Astrocyte (in vitro differentiated cells and primary cell): ENCODE measurements at regions not wholly inside any gene's neighbourhood (a gene's known extent, or its start where the extent isn't known, plus 50 kb on each side); places are given as distances from the start of the nearest gene placed in this dataset.

ENCODE experiments used
- DNase-seq: peaks from one replicate; pipeline ENCODE4 v3.0.0-alpha.2; 2010; ENCODE audit warnings: low read depth
- FAIRE-seq: peaks from 2 replicates; lab custom pipeline; 2011; peaks lifted over from hg19 to GRCh38; lab: Jason Lieb, UNC
- H2AFZ ChIP-seq: 2 replicates; pipeline ENCODE4 v1.6.0; 2012; ENCODE audit warnings: low read depth, low read length, inconsistent platforms
- H3K27ac ChIP-seq: 2 replicates; pipeline ENCODE4 v1.5.1; 2011; ENCODE audit warnings: low read depth, low read length, inconsistent platforms
- H3K27me3 ChIP-seq: 2 replicates; pipeline ENCODE4 v1.6.0; 2011; ENCODE audit warnings: low read length, inconsistent platforms; ENCODE audit not compliant: insufficient read depth
- H3K36me3 ChIP-seq: 2 replicates; pipeline ENCODE4 v1.5.1; 2011; ENCODE audit warnings: low read length, inconsistent platforms; ENCODE audit not compliant: insufficient read depth
- H3K4me1 ChIP-seq: 2 replicates; pipeline ENCODE4 v1.5.1; 2011; ENCODE audit warnings: low read length, inconsistent platforms; ENCODE audit not compliant: insufficient read depth
- H3K4me2 ChIP-seq: 2 replicates; pipeline ENCODE4 v1.6.0; 2012; ENCODE audit warnings: low read length, inconsistent platforms
- H3K4me3 ChIP-seq: 2 replicates; pipeline ENCODE4 v1.5.1; 2011; ENCODE audit warnings: low read depth, mild to moderate bottlenecking, low read length, inconsistent platforms; ENCODE audit not compliant: insufficient read depth
- H3K79me2 ChIP-seq: 2 replicates; pipeline ENCODE4 v1.6.0; 2012; ENCODE audit warnings: mild to moderate bottlenecking, low read length, inconsistent platforms; ENCODE audit not compliant: insufficient read depth
- H3K9ac ChIP-seq: 2 replicates; pipeline ENCODE4 v1.6.0; 2012; ENCODE audit warnings: mild to moderate bottlenecking, low read length, inconsistent platforms
- H3K9me3 ChIP-seq: 2 replicates; pipeline ENCODE4 v1.5.1; 2012; ENCODE audit warnings: low read depth, mild to moderate bottlenecking, low read length, inconsistent platforms; ENCODE audit not compliant: insufficient read depth
- H4K20me1 ChIP-seq: 2 replicates; pipeline ENCODE4 v1.6.0; 2012; ENCODE audit warnings: low read length, inconsistent platforms; ENCODE audit not compliant: insufficient read depth
- H3K27ac Mint-ChIP-seq: one replicate; pipeline ENCODE4 v1.8.0; 2021; ENCODE audit warnings: mild to moderate bottlenecking, mixed read lengths; ENCODE audit not compliant: unreplicated experiment
- H3K27me3 Mint-ChIP-seq: one replicate; pipeline ENCODE4 v1.8.0; 2021; ENCODE audit warnings: low read depth, mixed read lengths; ENCODE audit not compliant: unreplicated experiment
- H3K36me3 Mint-ChIP-seq: one replicate; pipeline ENCODE4 v1.8.0; 2021; ENCODE audit warnings: low read depth, mixed read lengths; ENCODE audit not compliant: unreplicated experiment
- H3K4me1 Mint-ChIP-seq: one replicate; pipeline ENCODE4 v1.8.0; 2021; ENCODE audit warnings: low read depth, mixed read lengths; ENCODE audit not compliant: unreplicated experiment
- H3K4me3 Mint-ChIP-seq: one replicate; pipeline ENCODE4 v1.8.0; 2021; ENCODE audit warnings: mild to moderate bottlenecking, moderate library complexity, mixed read lengths; ENCODE audit not compliant: unreplicated experiment
- H3K9me3 Mint-ChIP-seq: one replicate; pipeline ENCODE4 v1.8.0; 2021; ENCODE audit warnings: mild to moderate bottlenecking, mixed read lengths; ENCODE audit not compliant: unreplicated experiment
- EZH2 ChIP-seq: IDR thresholded peaks from 2 replicates; pipeline ENCODE4 v1.6.1; 2012; ENCODE audit warnings: mild to moderate bottlenecking, low read length, inconsistent platforms; ENCODE audit not compliant: insufficient read depth
- TF ChIP-seq, protein P1 (sequence below): IDR thresholded peaks from 2 replicates; pipeline ENCODE4 v1.5.1; 2011; ENCODE audit warnings: low read depth, mild to moderate bottlenecking, inconsistent platforms, low read length, moderate library complexity; ENCODE audit not compliant: insufficient read depth

DNA sequence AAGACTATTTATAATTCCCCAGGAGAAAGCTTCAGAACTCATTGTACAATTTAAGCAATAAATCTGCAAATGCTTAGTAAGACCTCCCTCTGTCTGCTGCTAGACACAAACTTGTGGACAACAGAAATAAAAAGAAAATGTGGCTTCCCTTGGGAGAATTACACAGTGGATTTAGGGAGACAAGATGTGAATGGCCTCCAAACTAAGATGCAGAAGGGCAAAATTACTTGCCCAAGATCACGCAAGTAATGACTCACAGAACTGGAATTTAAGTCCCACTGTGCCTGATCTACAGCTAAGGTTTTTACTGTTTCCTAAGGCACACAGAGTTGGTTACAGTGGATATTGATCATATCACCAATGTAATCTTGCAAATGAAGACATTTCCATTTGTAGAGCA is 947.0 kb downstream of the NLGN4Y start:
- Mint-ChIP-seq H3K27ac (no peak overlapping the region), H3K27me3 (peaks cover 6% of the 10 kb centered on the region), H3K4me3 (no peak overlapping the region), H3K4me1 (peaks cover 6% of the 10 kb centered on the region), H3K9me3 (no peaks in the 10 kb centered on the region), H3K36me3 (no peaks in the 10 kb centered on the region)
- Histone ChIP-seq H3K27me3 (no peaks in the 10 kb centered on the region), H3K36me3 (no peaks in the 10 kb centered on the region), H3K4me1 (no peaks in the 10 kb centered on the region), H3K9ac (no peak overlapping the region), H4K20me1 (no peaks in the 10 kb centered on the region), H3K9me3 (no peaks in the 10 kb centered on the region), H3K79me2 (no peaks in the 10 kb centered on the region), H3K4me2 (no peak overlapping the region), H3K27ac (no peak overlapping the region), H2AFZ (no peak overlapping the region), H3K4me3 (no peak overlapping the region)
- no peak for DNase-seq
- TF ChIP-seq, protein P1, sequence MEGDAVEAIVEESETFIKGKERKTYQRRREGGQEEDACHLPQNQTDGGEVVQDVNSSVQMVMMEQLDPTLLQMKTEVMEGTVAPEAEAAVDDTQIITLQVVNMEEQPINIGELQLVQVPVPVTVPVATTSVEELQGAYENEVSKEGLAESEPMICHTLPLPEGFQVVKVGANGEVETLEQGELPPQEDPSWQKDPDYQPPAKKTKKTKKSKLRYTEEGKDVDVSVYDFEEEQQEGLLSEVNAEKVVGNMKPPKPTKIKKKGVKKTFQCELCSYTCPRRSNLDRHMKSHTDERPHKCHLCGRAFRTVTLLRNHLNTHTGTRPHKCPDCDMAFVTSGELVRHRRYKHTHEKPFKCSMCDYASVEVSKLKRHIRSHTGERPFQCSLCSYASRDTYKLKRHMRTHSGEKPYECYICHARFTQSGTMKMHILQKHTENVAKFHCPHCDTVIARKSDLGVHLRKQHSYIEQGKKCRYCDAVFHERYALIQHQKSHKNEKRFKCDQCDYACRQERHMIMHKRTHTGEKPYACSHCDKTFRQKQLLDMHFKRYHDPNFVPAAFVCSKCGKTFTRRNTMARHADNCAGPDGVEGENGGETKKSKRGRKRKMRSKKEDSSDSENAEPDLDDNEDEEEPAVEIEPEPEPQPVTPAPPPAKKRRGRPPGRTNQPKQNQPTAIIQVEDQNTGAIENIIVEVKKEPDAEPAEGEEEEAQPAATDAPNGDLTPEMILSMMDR = no peak
- no peak for TF ChIP-seq EZH2
- FAIRE-seq = no peak

DNA sequence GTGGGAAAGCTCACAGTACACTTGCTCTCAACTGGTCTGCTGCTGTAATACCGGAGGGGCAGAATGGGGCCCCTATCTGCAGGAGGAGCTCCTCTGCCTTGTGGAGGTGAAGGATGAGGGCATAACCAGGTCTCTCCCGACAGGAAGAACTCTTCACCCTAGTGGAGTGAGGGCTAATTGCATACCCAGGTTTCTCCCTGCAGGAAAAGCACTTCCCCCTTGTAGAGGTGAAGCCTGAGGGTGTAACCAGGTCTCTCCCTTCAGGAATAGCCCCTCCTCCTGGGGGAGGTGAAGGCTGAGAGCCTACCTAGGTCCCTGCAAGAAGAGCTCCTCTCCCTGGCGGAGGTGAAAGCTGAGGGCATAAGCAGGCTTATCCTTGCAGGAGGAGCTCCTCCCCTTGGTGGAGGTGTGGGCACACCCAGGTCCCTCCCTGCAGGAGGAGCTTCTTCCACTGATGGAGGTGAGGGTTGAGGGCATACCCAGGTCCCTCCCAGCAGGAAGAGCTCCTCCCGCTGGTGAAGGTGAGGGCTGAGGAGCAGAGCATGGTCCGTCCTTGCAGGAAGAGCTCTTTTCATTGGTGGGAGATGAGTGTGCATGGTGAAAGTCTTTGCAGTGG is 954.1 kb downstream of the NLGN4Y start:
- H3K36me3 ChIP-seq = no peaks in the 10 kb centered on the region
- Mint-ChIP-seq H3K4me1 (no peaks in the 10 kb centered on the region), H3K27me3 (peaks cover 2% of the 10 kb centered on the region), H3K9me3 (no peaks in the 10 kb centered on the region), H3K27ac (no peak overlapping the region), H3K4me3 (no peak overlapping the region), H3K36me3 (no peaks in the 10 kb centered on the region)
- no peak overlapping the region for H3K27ac ChIP-seq
- H2AFZ ChIP-seq = no peak overlapping the region
- no peaks in the 10 kb centered on the region for H4K20me1 ChIP-seq
- H3K79me2 ChIP-seq = no peaks in the 10 kb centered on the region
- no peaks in the 10 kb centered on the region for H3K4me1 ChIP-seq
- DNase-seq (no peak), FAIRE-seq (no peak)
- no peak overlapping the region for H3K9ac ChIP-seq
- H3K4me2 ChIP-seq = no peak overlapping the region
- TF ChIP-seq EZH2 = no peak
- TF ChIP-seq, protein P1 = no peak
- no peaks in the 10 kb centered on the region for H3K27me3 ChIP-seq
- H3K9me3 ChIP-seq = no peaks in the 10 kb centered on the region
- no peak overlapping the region for H3K4me3 ChIP-seq

GRCh38 chrY:15500536-15500935 is 976.2 kb downstream of the NLGN4Y start:
- H3K27me3 ChIP-seq = no peaks in the 10 kb centered on the region
- FAIRE-seq (no peak), DNase-seq (no peak)

More at GRCh38 chrY:15500536-15500935, 976.2 kb downstream of the NLGN4Y start:
- no peak overlapping the region for H3K9ac ChIP-seq
- no peaks in the 10 kb centered on the region for H3K9me3 ChIP-seq
- no peaks in the 10 kb centered on the region for H3K4me1 ChIP-seq
- no peaks in the 10 kb centered on the region for H3K36me3 ChIP-seq
- H3K4me2 ChIP-seq = no peak overlapping the region
- peaks cover 9% of the 10 kb centered on the region for H3K4me1 Mint-ChIP-seq
- no peak overlapping the region for H3K27ac ChIP-seq
- no peak overlapping the region for H3K4me3 Mint-ChIP-seq
- TF ChIP-seq, protein P1 = no peak
- TF ChIP-seq EZH2 = no peak
- H2AFZ ChIP-seq = no peak overlapping the region
- H3K9me3 Mint-ChIP-seq = no peaks in the 10 kb centered on the region
- no peaks in the 10 kb centered on the region for H3K79me2 ChIP-seq
- no peaks in the 10 kb centered on the region for H4K20me1 ChIP-seq
- peaks cover under 1% of the 10 kb centered on the region for H3K27me3 Mint-ChIP-seq
- no peak overlapping the region for H3K4me3 ChIP-seq
- H3K27ac Mint-ChIP-seq = no peak overlapping the region
- no peaks in the 10 kb centered on the region for H3K36me3 Mint-ChIP-seq
